ENCODE measurements at regions not wholly inside any gene's neighbourhood (a gene's known extent, or its start where the extent isn't known, plus 50 kb on each side); places are given as distances from the start of the nearest gene placed in this dataset.

DNA sequence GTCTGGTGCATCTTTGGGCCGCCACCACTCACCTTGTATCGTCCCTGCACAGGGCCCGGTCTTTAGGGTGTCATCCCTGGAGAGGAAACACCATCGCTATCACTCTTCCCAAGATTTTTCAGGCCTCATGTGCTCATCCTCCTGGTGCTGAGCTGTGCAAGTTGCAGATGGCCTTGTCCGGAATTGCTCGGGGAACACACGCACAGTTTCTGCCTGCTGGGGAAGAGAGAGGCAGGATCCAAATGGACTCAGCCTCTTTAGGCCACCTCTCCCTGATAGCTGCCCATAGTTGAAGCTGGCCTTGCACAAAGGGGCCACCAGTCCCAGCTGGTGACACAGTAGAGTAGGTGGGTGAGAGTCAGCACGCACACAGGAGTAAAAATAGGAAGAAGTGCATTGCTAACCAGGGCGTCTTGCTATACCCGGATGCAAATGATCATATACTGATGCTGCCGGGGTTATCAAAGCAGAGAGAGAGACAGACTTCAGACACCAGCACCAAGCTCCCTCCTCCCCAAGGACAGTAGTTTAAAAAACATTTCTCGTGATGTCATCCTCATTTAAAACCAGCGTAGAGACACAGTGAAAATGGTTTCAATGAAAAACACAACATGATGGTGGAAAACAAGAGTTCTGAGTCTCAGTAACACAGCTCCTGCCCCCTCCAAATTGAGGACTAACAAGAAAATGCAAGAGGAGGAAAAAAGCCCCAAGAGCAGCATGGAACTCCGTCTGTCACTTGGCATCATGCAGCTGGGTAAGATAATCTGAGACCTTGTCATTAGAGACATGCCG lies 147.5 kb upstream of the NCK2 start (continued):
- no peak for TF ChIP-seq SOX15 (CRISPR knock-in tag; IDR thresholded peaks at IDR 0.05)
- no peak for TF ChIP-seq TEAD4 (CRISPR knock-in tag; IDR thresholded peaks at IDR 0.05)

DNA sequence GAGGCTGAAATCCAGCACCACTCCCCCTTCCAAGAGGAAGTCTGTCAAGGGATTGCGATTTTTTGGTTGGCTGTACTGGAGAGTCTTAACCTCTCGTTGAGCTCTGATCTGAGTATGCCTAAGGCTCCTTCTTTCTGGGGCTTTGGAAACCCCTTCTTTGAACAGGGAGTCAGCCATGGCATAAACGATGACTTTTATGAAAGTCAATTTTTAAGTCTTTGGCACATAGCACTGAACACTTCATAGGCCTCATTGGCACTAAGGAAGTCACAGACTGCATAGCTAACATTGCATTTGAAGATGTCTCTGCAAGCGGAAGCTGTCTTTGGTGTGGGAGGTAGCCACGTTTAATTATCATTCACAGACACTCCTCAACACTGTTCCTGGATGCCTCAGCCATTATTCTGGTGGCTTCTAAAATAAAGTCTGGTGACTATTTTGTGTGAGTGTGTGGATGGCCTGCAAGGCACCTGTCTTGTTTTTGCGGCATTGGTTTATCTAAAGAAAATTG lies 148.2 kb upstream of the NCK2 start:
- Mint-ChIP-seq H3K4me1 (peaks cover 35% of the 10 kb centered on the region), H3K36me3 (peaks cover under 1% of the 10 kb centered on the region; the same call in 1 of the 2 replicates), H3K4me3 (no peak overlapping the region), H3K9me3 (peaks cover 5% of the 10 kb centered on the region; the same call in 1 of the 2 replicates), H3K27ac (no peak overlapping the region), H3K27me3 (ENCODE audit: low read depth) (no peaks in the 10 kb centered on the region)
- ChIA-PET POLR2A (no interaction called here), CTCF (interaction anchor here (1.5 kb wide), 1 partner anchor 20 kb away, joined by 6 read pairs; no protein-coding TSS in a partner anchor)
- TF ChIP-seq, protein P1, sequence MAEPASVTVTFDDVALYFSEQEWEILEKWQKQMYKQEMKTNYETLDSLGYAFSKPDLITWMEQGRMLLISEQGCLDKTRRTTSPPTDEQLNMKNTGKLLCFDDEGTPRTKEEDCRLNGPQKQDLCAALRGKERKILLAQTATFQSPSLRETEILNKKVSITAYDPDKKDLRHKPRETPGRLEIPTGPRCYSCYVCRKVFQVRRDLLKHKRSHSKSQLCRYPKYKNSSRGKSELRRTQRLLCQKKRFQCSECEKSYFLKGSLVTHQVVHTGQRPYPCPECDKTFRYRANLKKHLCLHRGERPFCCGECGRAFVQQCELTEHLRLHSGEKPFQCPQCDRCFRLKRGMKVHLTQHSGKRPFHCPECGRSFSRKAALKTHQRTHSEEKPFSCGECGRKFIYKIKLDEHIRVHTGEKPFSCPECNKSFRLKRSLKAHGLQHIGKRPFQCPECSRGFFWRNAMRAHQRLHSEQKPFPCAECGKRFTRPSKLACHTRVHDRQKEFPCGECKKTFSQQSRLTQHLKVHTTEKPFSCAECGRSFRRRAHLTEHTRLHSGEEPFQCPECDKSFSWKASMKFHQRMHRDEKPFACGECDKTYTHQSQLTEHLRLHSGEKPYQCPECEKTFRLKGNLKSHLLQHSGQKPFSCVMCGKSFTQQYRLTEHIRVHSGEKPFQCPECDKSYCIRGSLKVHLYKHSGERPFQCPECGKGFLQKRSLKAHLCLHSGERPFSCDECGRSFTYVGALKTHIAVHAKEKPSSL (CRISPR knock-in tag; conservative IDR thresholded peaks at IDR 0.05): no peak
- no peak for ATAC-seq
- DNase-seq (ENCODE audit: low spot score): no peak

DNA sequence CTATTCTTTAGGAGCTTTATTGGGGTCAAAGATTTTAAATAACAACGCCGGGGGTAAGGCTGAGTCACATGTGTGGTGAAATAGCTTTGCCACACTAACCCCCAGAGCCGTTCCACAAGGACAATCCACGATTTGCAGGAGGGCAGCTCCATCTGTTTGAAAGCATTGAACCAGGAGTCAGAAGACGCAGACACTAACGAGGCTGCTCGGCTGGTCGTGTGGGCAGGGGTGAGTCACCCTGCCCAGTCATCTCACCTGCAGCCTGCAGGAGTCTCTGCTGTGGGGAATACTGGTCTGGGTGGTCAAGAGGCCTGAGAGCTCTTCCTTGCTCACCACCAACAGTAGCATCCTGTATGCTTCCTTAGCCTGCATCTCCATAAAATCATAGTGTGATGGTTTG lies 149.2 kb upstream of the NCK2 start:
- H3K4me3 Mint-ChIP-seq: no peak overlapping the region
- TF ChIP-seq, protein P2, sequence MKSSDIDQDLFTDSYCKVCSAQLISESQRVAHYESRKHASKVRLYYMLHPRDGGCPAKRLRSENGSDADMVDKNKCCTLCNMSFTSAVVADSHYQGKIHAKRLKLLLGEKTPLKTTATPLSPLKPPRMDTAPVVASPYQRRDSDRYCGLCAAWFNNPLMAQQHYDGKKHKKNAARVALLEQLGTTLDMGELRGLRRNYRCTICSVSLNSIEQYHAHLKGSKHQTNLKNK (CRISPR knock-in tag; IDR thresholded peaks at IDR 0.05): no peak
- TF ChIP-seq SOX15 (CRISPR knock-in tag; IDR thresholded peaks at IDR 0.05) (no peak), GABPB1 (CRISPR knock-in tag; IDR thresholded peaks at IDR 0.05) (no peak), CREM (CRISPR knock-in tag; IDR thresholded peaks at IDR 0.05) (no peak), OVOL2 (CRISPR knock-in tag; IDR thresholded peaks at IDR 0.05; ENCODE audit: borderline replicate concordance) (no peak), ZNF423 (CRISPR knock-in tag; IDR thresholded peaks at IDR 0.05) (no peak), TCF7 (CRISPR knock-in tag; IDR thresholded peaks at IDR 0.05; ENCODE audit: low read depth) (no peak), TEAD4 (CRISPR knock-in tag; IDR thresholded peaks at IDR 0.05) (no peak), RELA (CRISPR knock-in tag; IDR thresholded peaks at IDR 0.05; ENCODE audit: borderline replicate concordance) (no peak)
- TF ChIP-seq, protein P3, sequence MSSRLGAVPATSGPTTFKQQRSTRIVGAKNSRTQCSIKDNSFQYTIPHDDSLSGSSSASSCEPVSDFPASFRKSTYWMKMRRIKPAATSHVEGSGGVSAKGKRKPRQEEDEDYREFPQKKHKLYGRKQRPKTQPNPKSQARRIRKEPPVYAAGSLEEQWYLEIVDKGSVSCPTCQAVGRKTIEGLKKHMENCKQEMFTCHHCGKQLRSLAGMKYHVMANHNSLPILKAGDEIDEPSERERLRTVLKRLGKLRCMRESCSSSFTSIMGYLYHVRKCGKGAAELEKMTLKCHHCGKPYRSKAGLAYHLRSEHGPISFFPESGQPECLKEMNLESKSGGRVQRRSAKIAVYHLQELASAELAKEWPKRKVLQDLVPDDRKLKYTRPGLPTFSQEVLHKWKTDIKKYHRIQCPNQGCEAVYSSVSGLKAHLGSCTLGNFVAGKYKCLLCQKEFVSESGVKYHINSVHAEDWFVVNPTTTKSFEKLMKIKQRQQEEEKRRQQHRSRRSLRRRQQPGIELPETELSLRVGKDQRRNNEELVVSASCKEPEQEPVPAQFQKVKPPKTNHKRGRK (CRISPR knock-in tag; IDR thresholded peaks at IDR 0.05; ENCODE audit: borderline replicate concordance): no peak
- TF ChIP-seq, protein P4, sequence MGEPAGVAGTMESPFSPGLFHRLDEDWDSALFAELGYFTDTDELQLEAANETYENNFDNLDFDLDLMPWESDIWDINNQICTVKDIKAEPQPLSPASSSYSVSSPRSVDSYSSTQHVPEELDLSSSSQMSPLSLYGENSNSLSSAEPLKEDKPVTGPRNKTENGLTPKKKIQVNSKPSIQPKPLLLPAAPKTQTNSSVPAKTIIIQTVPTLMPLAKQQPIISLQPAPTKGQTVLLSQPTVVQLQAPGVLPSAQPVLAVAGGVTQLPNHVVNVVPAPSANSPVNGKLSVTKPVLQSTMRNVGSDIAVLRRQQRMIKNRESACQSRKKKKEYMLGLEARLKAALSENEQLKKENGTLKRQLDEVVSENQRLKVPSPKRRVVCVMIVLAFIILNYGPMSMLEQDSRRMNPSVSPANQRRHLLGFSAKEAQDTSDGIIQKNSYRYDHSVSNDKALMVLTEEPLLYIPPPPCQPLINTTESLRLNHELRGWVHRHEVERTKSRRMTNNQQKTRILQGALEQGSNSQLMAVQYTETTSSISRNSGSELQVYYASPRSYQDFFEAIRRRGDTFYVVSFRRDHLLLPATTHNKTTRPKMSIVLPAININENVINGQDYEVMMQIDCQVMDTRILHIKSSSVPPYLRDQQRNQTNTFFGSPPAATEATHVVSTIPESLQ (CRISPR knock-in tag; IDR thresholded peaks at IDR 0.05): no peak
- TF ChIP-seq, protein P5, sequence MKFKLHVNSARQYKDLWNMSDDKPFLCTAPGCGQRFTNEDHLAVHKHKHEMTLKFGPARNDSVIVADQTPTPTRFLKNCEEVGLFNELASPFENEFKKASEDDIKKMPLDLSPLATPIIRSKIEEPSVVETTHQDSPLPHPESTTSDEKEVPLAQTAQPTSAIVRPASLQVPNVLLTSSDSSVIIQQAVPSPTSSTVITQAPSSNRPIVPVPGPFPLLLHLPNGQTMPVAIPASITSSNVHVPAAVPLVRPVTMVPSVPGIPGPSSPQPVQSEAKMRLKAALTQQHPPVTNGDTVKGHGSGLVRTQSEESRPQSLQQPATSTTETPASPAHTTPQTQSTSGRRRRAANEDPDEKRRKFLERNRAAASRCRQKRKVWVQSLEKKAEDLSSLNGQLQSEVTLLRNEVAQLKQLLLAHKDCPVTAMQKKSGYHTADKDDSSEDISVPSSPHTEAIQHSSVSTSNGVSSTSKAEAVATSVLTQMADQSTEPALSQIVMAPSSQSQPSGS (CRISPR knock-in tag; IDR thresholded peaks at IDR 0.05; ENCODE audit: borderline replicate concordance, low read depth): no peak
- TF ChIP-seq, protein P6, sequence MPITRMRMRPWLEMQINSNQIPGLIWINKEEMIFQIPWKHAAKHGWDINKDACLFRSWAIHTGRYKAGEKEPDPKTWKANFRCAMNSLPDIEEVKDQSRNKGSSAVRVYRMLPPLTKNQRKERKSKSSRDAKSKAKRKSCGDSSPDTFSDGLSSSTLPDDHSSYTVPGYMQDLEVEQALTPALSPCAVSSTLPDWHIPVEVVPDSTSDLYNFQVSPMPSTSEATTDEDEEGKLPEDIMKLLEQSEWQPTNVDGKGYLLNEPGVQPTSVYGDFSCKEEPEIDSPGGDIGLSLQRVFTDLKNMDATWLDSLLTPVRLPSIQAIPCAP (CRISPR knock-in tag; IDR thresholded peaks at IDR 0.05): no peak
- H3K27me3 Mint-ChIP-seq (ENCODE audit: low read depth): no peaks in the 10 kb centered on the region
- H3K27ac Mint-ChIP-seq: no peak overlapping the region
- ATAC-seq (peak; percentile 43), DNase-seq (ENCODE audit: low spot score) (no peak)
- ChIA-PET CTCF (interaction anchor here (0.8 to 1.5 kb wide), 2 partner anchors 17 to 19 kb away, joined by 3 to 6 read pairs; no protein-coding TSS in a partner anchor), POLR2A (no interaction called here)
- peaks cover 3% of the 10 kb centered on the region; the same call in 1 of the 2 replicates for H3K36me3 Mint-ChIP-seq
- H3K9me3 Mint-ChIP-seq: peaks cover 13% of the 10 kb centered on the region
- peaks cover 31% of the 10 kb centered on the region for H3K4me1 Mint-ChIP-seq

Data from WTC11 (cell line).